Aorta (tissue), 5 donors: ENCODE measurements at regions not wholly inside any gene's neighbourhood (a gene's known extent, or its start where the extent isn't known, plus 50 kb on each side); places are given as distances from the start of the nearest gene placed in this dataset.

Experiments
- ATAC-seq: fragments of 200-7000 bp; cut with Tn5 transposase; one replicate; pipeline ENCODE4 v1.9.1; 2022; ENCODE audit warnings: moderate library complexity; ENCODE audit not compliant: low FRiP score
- DNase-seq, 2 donors: peaks; one replicate each; pipeline ENCODE4 v3.0.0-alpha.2; 2020
- H3K27ac ChIP-seq, 2 donors: one replicate each; pipeline ENCODE4 v1.5.1; 2013; ENCODE audit warnings: low read length in 2 of 2, mild to moderate bottlenecking in 2 of 2, moderate library complexity in 2 of 2, control low read depth in 1 of 2, inconsistent platforms in 1 of 2, low read depth in 1 of 2
- H3K27me3 ChIP-seq, 2 donors: one replicate each; pipeline ENCODE4 v1.6.1; 2013; ENCODE audit warnings: control low read depth in 1 of 2, low read length in 1 of 2, mild to moderate bottlenecking in 1 of 2, moderate library complexity in 1 of 2; ENCODE audit not compliant: insufficient read depth in 2 of 2, control insufficient read depth in 1 of 2
- H3K36me3 ChIP-seq, 2 donors: one replicate each; pipeline ENCODE4 v1.6.1; 2013; ENCODE audit warnings: control low read depth in 1 of 2, low read length in 1 of 2, mild to moderate bottlenecking in 1 of 2; ENCODE audit not compliant: insufficient read depth in 2 of 2, control insufficient read depth in 1 of 2
- H3K4me1 ChIP-seq, 2 donors: one replicate each; pipeline ENCODE4 v1.6.1; 2013; ENCODE audit warnings: low read length in 2 of 2, control low read depth in 1 of 2, mild to moderate bottlenecking in 1 of 2, moderate library complexity in 1 of 2; ENCODE audit not compliant: insufficient read depth in 2 of 2, control insufficient read depth in 1 of 2
- H3K4me3 ChIP-seq, 2 donors: one replicate each; pipeline ENCODE4 v1.5.1; 2013; ENCODE audit warnings: low read length in 2 of 2, control low read depth in 1 of 2, mild to moderate bottlenecking in 1 of 2
- H3K9me3 ChIP-seq: one replicate; pipeline ENCODE4 v1.6.1; 2013; ENCODE audit warnings: mild to moderate bottlenecking, low read length; ENCODE audit not compliant: control insufficient read depth
- WGBS, 2 donors: extraction: QIAGEN DNeasy Blood & Tissue Kit; methylation state at CpG; one replicate each; pipeline ENCODE4 v1.1.7; 2013; 5-methylcytosine and 5-hydroxymethylcytosine counted together
- intact Hi-C, 2 donors: fragments of 100-400 bp; cut with DNase I; formaldehyde crosslinking; loops; one replicate each; pipeline versions ENCODE4 v1.14.2 to v1.15.0; 2022
- donor health status: healthy with polysubstance abuse.
- donor health status: Bipolar disorder and iron deficiency.
- donor health status: DM: no; HTN: no; CAD: no.
- donor health status: DM: no; HTN: no; CAD: no.
- donor health status: DM: yes; HTN: yes; CAD: no.

DNA sequence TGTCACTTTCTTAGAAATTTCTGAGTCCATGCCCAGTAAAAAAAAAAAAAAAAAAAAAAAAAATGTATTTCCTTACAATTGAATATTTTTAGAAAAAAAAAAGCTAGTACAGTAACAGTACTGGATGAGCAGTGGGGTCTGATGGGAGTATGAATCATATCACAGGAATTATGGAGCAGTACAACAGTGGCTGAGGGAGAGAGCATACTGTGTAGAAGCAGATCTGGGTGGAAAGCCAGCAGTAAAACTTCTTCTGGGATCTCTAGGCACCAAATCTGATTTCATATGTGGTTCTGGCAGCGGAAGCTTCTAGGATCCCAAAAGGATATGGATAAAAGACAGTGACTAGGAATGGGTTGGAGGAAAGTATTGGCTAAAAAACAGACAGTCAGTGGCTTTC lies 414.9 kb upstream of the FSHR start:
- no peaks in the 10 kb centered on the region for H3K27me3 ChIP-seq
- no peak overlapping the region for H3K4me3 ChIP-seq
- 84 to 96% methylated on average over 1 of the region's 1 CpG for WGBS, 2 donors
- DNase-seq (no peak), ATAC-seq (no peak)
- no peak overlapping the region for H3K27ac ChIP-seq
- no peaks in the 10 kb centered on the region for H3K9me3 ChIP-seq
- intact Hi-C loops = no loop called here
- H3K4me1 ChIP-seq = no peaks in the 10 kb centered on the region
- no peaks in the 10 kb centered on the region for H3K36me3 ChIP-seq

DNA sequence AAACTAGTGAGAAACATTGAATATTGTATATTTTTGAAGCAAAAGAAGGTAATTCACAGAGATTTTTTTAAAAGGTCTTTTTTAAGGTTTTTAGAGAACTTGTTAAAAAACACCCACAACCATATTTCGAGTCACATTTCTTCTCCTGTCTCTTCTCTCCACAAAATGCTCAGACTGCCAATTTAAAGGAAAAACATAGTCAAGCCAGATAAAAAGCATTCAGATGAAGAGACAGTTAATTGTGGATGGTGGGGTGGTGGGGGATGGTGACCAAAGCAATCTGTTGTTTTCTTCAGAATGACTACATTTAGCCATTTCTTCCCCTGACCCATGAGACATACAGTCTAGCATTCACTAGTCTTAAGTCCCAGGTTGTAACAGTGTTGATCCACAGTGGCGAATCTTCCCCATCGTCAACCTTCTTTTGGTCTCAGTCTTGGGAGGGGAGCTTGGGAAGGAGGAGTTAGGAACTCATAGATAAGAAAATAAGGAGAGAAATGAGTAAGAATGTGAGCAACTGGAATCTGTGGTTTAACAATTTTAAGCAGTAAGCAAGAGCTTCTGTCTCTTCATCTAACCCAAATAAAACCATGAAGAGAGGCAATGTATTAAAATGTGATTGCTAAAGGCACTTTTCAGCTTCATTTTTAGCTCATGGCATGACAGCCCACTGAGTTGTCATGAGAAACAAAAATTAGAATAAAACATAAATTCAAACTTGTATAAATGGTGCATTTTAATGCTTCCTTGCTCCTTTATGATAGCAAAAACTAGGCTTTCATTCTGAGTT lies 413.7 kb upstream of the FSHR start:
- Histone ChIP-seq H3K9me3 (no peaks in the 10 kb centered on the region), H3K36me3 (no peaks in the 10 kb centered on the region), H3K27me3 (no peaks in the 10 kb centered on the region), H3K4me1 (no peaks in the 10 kb centered on the region), H3K27ac (no peak overlapping the region), H3K4me3 (no peak overlapping the region)
- 79 to 85% methylated on average over 3 of the region's 3 CpGs for WGBS, 2 donors
- DNase-seq (no peak), ATAC-seq (no peak)
- intact Hi-C loops = no loop called here

DNA sequence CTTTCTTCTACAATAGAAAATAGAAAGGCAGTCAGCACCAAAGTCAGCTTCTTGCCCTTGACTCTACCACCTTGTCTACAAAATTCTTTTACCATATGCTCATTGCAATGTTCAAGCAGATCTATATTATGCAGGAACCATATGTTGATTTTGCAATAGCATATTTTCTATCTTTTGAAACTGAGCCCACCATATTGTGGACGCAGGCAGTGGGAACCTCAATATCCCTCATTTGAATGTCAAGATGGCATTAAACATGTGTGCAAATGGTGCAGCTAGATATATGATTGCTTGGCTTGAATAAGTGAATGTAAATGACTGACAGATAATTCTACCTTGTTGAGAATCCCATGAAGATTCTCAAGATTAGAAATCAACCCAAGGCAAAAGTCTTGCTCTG lies 412.7 kb upstream of the FSHR start:
- WGBS, 2 donors = 30 to 70% methylated on average over 1 of the region's 1 CpG
- no peak for ATAC-seq
- H3K27me3 ChIP-seq = no peaks in the 10 kb centered on the region
- H3K4me3 ChIP-seq = no peak overlapping the region
- DNase-seq = no peak
- intact Hi-C loops = no loop called here
- no peaks in the 10 kb centered on the region for H3K36me3 ChIP-seq
- H3K27ac ChIP-seq = no peak overlapping the region
- H3K9me3 ChIP-seq = no peaks in the 10 kb centered on the region
- H3K4me1 ChIP-seq = no peaks in the 10 kb centered on the region

DNA sequence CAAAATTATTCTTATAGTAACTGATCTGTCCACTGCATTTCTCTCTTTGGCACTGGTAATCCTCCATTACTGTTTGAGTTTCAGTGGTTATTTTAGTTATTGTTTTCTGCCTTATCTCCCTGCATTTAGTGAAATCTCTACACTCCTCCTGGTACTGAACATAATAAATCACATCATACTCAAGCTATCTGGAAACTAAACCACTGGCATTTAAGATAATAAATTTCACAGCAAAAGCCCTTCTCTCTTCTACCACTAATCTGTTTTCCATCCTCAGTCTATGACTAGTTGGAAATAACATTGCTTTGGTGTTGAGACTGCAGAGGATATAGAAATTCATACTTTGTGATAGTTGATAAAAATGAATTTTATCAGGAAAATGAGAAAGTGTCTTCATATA lies 399.3 kb upstream of the FSHR start:
- H3K36me3 ChIP-seq = no peaks in the 10 kb centered on the region
- no peaks in the 10 kb centered on the region for H3K27me3 ChIP-seq
- intact Hi-C loops = no loop called here
- no peaks in the 10 kb centered on the region for H3K4me1 ChIP-seq
- no peak overlapping the region for H3K27ac ChIP-seq
- no peaks in the 10 kb centered on the region for H3K9me3 ChIP-seq
- ATAC-seq (no peak), DNase-seq (no peak)
- no peak overlapping the region for H3K4me3 ChIP-seq

DNA sequence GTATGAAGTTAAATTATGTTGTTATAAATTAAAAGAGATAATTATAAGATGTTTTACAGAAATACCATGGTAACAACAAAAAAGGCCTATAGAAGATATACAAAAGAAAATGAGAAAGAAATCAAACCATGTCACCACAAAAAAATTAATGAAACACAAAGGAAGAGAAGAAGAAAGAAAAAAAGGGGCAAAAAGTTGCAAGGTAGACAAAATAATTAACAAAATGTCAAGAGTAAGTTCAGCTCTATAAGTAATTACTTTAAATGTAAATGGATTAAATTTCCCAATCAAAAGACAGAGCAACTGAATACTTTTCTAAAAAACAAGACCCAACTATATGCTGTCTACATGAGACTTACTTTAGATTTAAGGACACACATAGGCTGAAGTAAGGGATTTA lies 378.4 kb upstream of the FSHR start:
- Histone ChIP-seq H3K27me3 (no peaks in the 10 kb centered on the region), H3K27ac (no peak overlapping the region), H3K4me1 (no peaks in the 10 kb centered on the region), H3K36me3 (no peaks in the 10 kb centered on the region), H3K9me3 (no peaks in the 10 kb centered on the region), H3K4me3 (no peak overlapping the region)
- intact Hi-C loops = no loop called here
- DNase-seq = no peak
- ATAC-seq = no peak

DNA sequence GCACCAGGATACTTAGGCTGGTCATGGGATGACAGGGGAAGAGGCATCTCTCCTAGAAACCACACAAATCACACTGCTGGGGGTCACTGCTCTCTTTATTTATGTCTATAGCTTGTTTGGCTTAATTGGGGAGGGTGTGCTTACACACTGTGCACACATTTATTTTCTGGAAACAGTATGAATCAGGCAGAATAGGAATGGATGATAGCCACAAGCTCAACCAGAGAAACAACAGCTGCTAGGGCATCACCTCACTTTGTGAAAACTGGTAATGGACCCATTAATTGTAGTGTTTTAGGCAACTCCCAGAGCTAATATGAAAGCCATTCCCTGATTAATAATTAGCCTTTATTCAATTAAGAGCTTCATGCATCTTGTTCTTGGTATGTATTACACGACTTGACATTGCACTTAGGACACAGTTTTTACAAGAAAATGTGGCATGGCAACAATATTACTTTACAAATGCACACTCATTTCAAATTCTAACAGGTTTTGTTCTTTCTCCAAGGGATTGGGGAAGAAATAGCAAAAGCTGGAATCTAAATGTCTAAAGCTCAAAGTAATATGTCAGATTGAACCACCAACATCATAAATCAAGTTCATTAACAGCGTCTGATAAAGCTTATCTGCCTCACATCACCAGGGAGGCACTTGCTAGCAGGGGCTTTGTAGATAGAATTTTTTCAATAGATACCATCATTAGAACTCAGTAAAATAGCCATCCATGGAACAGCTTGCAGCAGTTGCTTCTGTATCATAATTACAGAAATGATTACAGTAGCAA lies 361.9 kb upstream of the FSHR start:
- Histone ChIP-seq H3K4me1 (no peaks in the 10 kb centered on the region), H3K27ac (no peak overlapping the region), H3K36me3 (no peaks in the 10 kb centered on the region), H3K27me3 (no peaks in the 10 kb centered on the region), H3K4me3 (no peak overlapping the region), H3K9me3 (peaks cover 2% of the 10 kb centered on the region)
- intact Hi-C loops = no loop called here
- WGBS, 2 donors = 29 to 33% methylated on average over 2 of the region's 2 CpGs
- ATAC-seq (no peak), DNase-seq (no peak)

DNA sequence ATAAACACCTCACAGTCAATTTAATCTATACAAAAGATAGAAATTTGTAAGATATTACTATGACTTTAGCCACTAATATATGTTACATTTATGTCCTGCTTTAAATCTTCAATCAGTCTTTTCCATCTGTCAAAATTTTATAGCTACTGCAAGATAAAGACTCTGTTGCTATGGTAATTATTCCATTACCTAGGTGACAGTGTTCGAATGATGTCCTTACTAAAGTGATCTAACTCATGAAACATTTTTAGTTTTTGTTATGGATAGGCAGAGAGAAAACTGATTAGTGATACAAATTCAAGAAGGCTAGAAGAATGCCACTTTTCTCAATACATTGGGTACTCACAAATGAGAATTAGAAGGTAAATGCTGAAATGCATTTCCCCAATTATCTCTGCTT lies 359.9 kb upstream of the FSHR start:
- WGBS, 2 donors = 51 to 63% methylated on average over 1 of the region's 1 CpG
- Histone ChIP-seq H3K36me3 (no peaks in the 10 kb centered on the region), H3K27ac (no peak overlapping the region), H3K27me3 (no peaks in the 10 kb centered on the region), H3K4me3 (no peak overlapping the region), H3K9me3 (peaks cover 2% of the 10 kb centered on the region), H3K4me1 (no peaks in the 10 kb centered on the region)
- no peak for DNase-seq
- intact Hi-C loops = no loop called here
- no peak for ATAC-seq

DNA sequence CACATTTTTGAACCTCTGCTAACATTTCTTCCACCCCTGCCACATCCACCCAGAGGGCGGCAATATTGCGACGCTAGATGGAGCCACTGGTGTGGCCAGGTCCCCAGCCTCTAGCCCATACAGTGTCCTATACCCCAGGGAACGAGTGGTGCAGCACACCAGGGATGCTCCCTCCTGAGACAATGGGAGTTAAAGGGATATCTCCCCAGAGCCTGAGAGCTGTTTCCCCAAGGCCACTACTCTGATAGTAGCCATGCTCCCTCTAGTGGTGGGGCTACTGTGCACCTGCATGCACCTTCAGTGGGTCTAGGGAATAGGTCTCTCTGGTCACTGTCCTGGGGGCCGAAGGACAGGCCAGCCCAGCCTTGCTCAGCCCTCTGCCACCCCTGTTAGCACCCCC lies 336.4 kb upstream of the FSHR start:
- no peaks in the 10 kb centered on the region for H3K4me1 ChIP-seq
- intact Hi-C loops = no loop called here
- DNase-seq = no peak
- H3K36me3 ChIP-seq = no peaks in the 10 kb centered on the region
- ATAC-seq = peak; percentile 38
- H3K9me3 ChIP-seq = peaks cover 4% of the 10 kb centered on the region
- no peaks in the 10 kb centered on the region for H3K27me3 ChIP-seq
- WGBS, 2 donors = 44 to 47% methylated on average over 5 of the region's 5 CpGs
- H3K27ac ChIP-seq = no peak overlapping the region
- H3K4me3 ChIP-seq = no peak overlapping the region

DNA sequence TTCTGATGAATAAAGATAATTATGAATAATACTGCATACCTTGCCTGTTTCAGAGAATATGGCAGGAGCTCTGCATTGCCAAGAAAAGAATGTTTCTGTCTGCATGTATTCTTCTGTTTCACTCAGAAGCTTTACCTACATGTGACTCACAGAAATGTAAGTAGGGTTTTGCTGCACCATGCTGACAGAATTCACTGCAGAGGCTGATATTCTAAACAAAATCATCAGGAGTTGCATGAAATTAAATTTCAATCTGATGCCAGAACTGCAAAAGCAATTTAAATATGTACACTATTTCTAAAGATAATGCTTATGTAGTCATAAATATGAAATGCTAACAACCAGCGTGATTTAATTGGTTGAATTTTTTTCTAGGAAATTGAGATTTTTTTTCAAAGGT lies 332.8 kb upstream of the FSHR start:
- intact Hi-C loops = no loop called here
- Histone ChIP-seq H3K27me3 (no peaks in the 10 kb centered on the region), H3K4me3 (no peak overlapping the region), H3K27ac (no peak overlapping the region), H3K4me1 (no peaks in the 10 kb centered on the region), H3K36me3 (no peaks in the 10 kb centered on the region), H3K9me3 (peaks cover 4% of the 10 kb centered on the region)
- 74 to 81% methylated on average over 1 of the region's 1 CpG for WGBS, 2 donors
- ATAC-seq = no peak
- DNase-seq = no peak
